ENCODE measurements at regions not wholly inside any gene's neighbourhood (a gene's known extent, or its start where the extent isn't known, plus 50 kb on each side); places are given as distances from the start of the nearest gene placed in this dataset.

GRCh38 chr6:90922325-90922724 is 335.5 kb upstream of the MAP3K7 start:
- H3K9me3 Mint-ChIP-seq, result peaks cover 3% of the 10 kb centered on the region
- H3K27me3 Mint-ChIP-seq (ENCODE audit: low read depth), result no peaks in the 10 kb centered on the region
- H3K36me3 Mint-ChIP-seq (ENCODE audit: low read depth), result no peaks in the 10 kb centered on the region
- H3K4me1 Mint-ChIP-seq, result no peaks in the 10 kb centered on the region
- no peak for TF ChIP-seq CTCF (IDR thresholded peaks at IDR 0.05; ENCODE audit: unreplicated experiment in 3 of 3)
- no peak overlapping the region for H3K27ac Mint-ChIP-seq
- H3K4me3 Mint-ChIP-seq, result no peak overlapping the region

- Mint-ChIP-seq H3K27ac (peak overlapping the region in 1 of 3 experiments; percentile 84), H3K4me3 (no peak overlapping the region), H3K4me1 (peaks cover 7% of the 10 kb centered on the region), H3K36me3 (ENCODE audit: low read depth) (peaks cover 11% of the 10 kb centered on the region), H3K9me3 (peaks cover 21% of the 10 kb centered on the region), H3K27me3 (ENCODE audit: low read depth) (no peaks in the 10 kb centered on the region)
- no peak for TF ChIP-seq CTCF (IDR thresholded peaks at IDR 0.05; ENCODE audit: unreplicated experiment in 3 of 3)
Observed at GRCh38 chr6:90918361-90918760, 331.5 kb upstream of the MAP3K7 start.

- Mint-ChIP-seq H3K27ac (peak overlapping the region in 2 of 3 experiments; percentile 60 to 86), H3K27me3 (ENCODE audit: low read depth) (no peaks in the 10 kb centered on the region), H3K4me1 (peaks cover 13% of the 10 kb centered on the region), H3K4me3 (no peak overlapping the region), H3K36me3 (ENCODE audit: low read depth) (peaks cover 11% of the 10 kb centered on the region), H3K9me3 (peaks cover 21% of the 10 kb centered on the region)
- no peak for TF ChIP-seq CTCF (IDR thresholded peaks at IDR 0.05; ENCODE audit: unreplicated experiment in 3 of 3)
Observed at GRCh38 chr6:90917376-90917775, 330.5 kb upstream of the MAP3K7 start.

GRCh38 chr6:90916968-90917367 is 330.1 kb upstream of the MAP3K7 start:
- TF ChIP-seq CTCF (IDR thresholded peaks at IDR 0.05; ENCODE audit: unreplicated experiment in 3 of 3), result no peak
- Mint-ChIP-seq H3K27ac (peak overlapping the region in 2 of 3 experiments; percentile 60 to 86), H3K9me3 (peaks cover 21% of the 10 kb centered on the region), H3K36me3 (ENCODE audit: low read depth) (peaks cover 11% of the 10 kb centered on the region), H3K27me3 (ENCODE audit: low read depth) (no peaks in the 10 kb centered on the region), H3K4me1 (peaks cover 13% of the 10 kb centered on the region), H3K4me3 (no peak overlapping the region)

GRCh38 chr6:90915224-90915915 is 328.5 kb upstream of the MAP3K7 start:
- Mint-ChIP-seq H3K4me1 (peaks cover 13% of the 10 kb centered on the region), H3K4me3 (no peak overlapping the region), H3K27ac (peak overlapping the region in 1 of 3 experiments; percentile 8), H3K36me3 (ENCODE audit: low read depth) (peaks cover 11% of the 10 kb centered on the region), H3K9me3 (peaks cover 21% of the 10 kb centered on the region), H3K27me3 (ENCODE audit: low read depth) (no peaks in the 10 kb centered on the region)
- no peak for TF ChIP-seq CTCF (IDR thresholded peaks at IDR 0.05; ENCODE audit: unreplicated experiment in 3 of 3)

- Mint-ChIP-seq H3K27ac (peak overlapping the region in 2 of 3 experiments; percentile 43 to 83), H3K9me3 (peaks cover 18% of the 10 kb centered on the region), H3K36me3 (ENCODE audit: low read depth) (peaks cover 11% of the 10 kb centered on the region), H3K27me3 (ENCODE audit: low read depth) (no peaks in the 10 kb centered on the region), H3K4me3 (no peak overlapping the region), H3K4me1 (peaks cover 13% of the 10 kb centered on the region)
- TF ChIP-seq CTCF (IDR thresholded peaks at IDR 0.05; ENCODE audit: unreplicated experiment in 3 of 3), result no peak
Observed at GRCh38 chr6:90914312-90914711, 327.4 kb upstream of the MAP3K7 start.

Data from nephron (organoid).